Activated T-helper 1 cell treated with anti-CD3 and anti-CD28 coated beads, Interleukin-12 subunit alpha, Interleukin-12 subunit beta, Interleukin-2, Interleukin-4 antibody, amounts not matched to agents 30 ng/mL and 10 ng/mL and 1 ng/mL, durations not matched to agents 14 hours and 24 hours and 36 hours (primary cell): ENCODE measurements at regions not wholly inside any gene's neighbourhood (a gene's known extent, or its start where the extent isn't known, plus 50 kb on each side); places are given as distances from the start of the nearest gene placed in this dataset.
"Not testable (repeated sequence)": the region's sequence is repeated elsewhere in the genome, so short reads cannot be mapped to it uniquely, and the experiment has no call there.

ENCODE experiments used
- DNase-seq: peaks from one replicate; pipeline ENCODE4 v3.0.0; 2021; ENCODE audit warnings: low spot score
- H3K27ac Mint-ChIP-seq: one replicate; pipeline ENCODE4 v1.8.0; 2021; ENCODE audit warnings: mild to moderate bottlenecking, mixed read lengths
- H3K27me3 Mint-ChIP-seq: one replicate; pipeline ENCODE4 v1.8.0; 2022; ENCODE audit warnings: mild to moderate bottlenecking, moderate library complexity, mixed read lengths; ENCODE audit not compliant: insufficient read depth
- H3K36me3 Mint-ChIP-seq: one replicate; pipeline ENCODE4 v1.8.0; 2021; ENCODE audit warnings: low read depth, mixed read lengths
- H3K4me1 Mint-ChIP-seq: one replicate; pipeline ENCODE4 v1.8.0; 2021; ENCODE audit warnings: low read depth, mixed read lengths
- H3K4me3 Mint-ChIP-seq: one replicate; pipeline ENCODE4 v1.8.0; 2021; ENCODE audit warnings: mild to moderate bottlenecking, moderate library complexity, mixed read lengths
- H3K9me3 Mint-ChIP-seq: one replicate; pipeline ENCODE4 v1.8.0; 2021; ENCODE audit warnings: mixed read lengths
- intact Hi-C: fragments of 100-400 bp; cut with micrococcal nuclease; formaldehyde crosslinking; loops from one replicate; pipeline ENCODE4 v1.15.1; 2024

GRCh38 chr7:29619111-29619510 lies 55.5 kb downstream of the PRR15 start:
- Mint-ChIP-seq H3K36me3 (no peaks in the 10 kb centered on the region), H3K4me3 (no peak overlapping the region), H3K27me3 (peaks cover 8% of the 10 kb centered on the region), H3K4me1 (no peaks in the 10 kb centered on the region), H3K9me3 (no peaks in the 10 kb centered on the region), H3K27ac (no peak overlapping the region)
- intact Hi-C loops: no loop called here
- no peak for DNase-seq

- DNase-seq: no peak
- Mint-ChIP-seq H3K36me3 (no peaks in the 10 kb centered on the region), H3K27me3 (peaks cover 8% of the 10 kb centered on the region), H3K27ac (no peak overlapping the region), H3K4me3 (no peak overlapping the region), H3K9me3 (no peaks in the 10 kb centered on the region), H3K4me1 (no peaks in the 10 kb centered on the region)
- intact Hi-C loops: no loop called here
Measured at GRCh38 chr7:29619848-29620555, 56.4 kb downstream of the PRR15 start.

DNA sequence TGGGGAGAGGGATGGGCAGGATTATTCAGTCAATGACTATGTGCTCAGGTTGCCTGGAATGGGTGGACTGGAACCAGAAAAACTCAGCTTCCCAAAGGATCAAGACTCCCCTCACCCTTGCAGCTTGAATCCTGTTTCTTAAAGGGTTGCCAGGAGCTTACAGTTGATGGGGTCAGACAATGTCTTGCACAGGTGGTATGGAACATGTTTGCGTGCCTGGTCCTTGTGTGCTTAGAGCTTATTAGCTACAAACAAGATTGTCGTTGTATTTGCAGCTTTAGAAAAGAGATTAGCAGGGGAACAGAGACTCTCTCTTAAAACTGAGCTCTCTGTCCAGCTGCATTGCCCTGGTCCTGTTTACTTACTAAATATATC lies 56.9 kb downstream of the PRR15 start:
- no peak for DNase-seq
- Mint-ChIP-seq H3K4me3 (no peak overlapping the region), H3K9me3 (no peaks in the 10 kb centered on the region), H3K36me3 (no peaks in the 10 kb centered on the region), H3K27ac (no peak overlapping the region), H3K27me3 (peaks cover 7% of the 10 kb centered on the region), H3K4me1 (no peaks in the 10 kb centered on the region)
- intact Hi-C loops: no loop called here

- peaks cover 3% of the 10 kb centered on the region for H3K27me3 Mint-ChIP-seq
- intact Hi-C loops: no loop called here
- no peaks in the 10 kb centered on the region for H3K4me1 Mint-ChIP-seq
- H3K36me3 Mint-ChIP-seq: no peaks in the 10 kb centered on the region
- H3K4me3 Mint-ChIP-seq: no peak overlapping the region
- H3K27ac Mint-ChIP-seq: no peak overlapping the region
- H3K9me3 Mint-ChIP-seq: no peaks in the 10 kb centered on the region
- no peak for DNase-seq
Measured at GRCh38 chr7:29622335-29623265, 59.0 kb downstream of the PRR15 start.

- H3K27me3 Mint-ChIP-seq: peaks cover 3% of the 10 kb centered on the region
- intact Hi-C loops: no loop called here
- DNase-seq: no peak
- no peaks in the 10 kb centered on the region for H3K36me3 Mint-ChIP-seq
- H3K27ac Mint-ChIP-seq: no peak overlapping the region
- no peak overlapping the region for H3K4me3 Mint-ChIP-seq
- H3K4me1 Mint-ChIP-seq: no peaks in the 10 kb centered on the region
- no peaks in the 10 kb centered on the region for H3K9me3 Mint-ChIP-seq
Measured at GRCh38 chr7:29623973-29624372, 60.3 kb downstream of the PRR15 start.

- H3K9me3 Mint-ChIP-seq: no peaks in the 10 kb centered on the region
- H3K36me3 Mint-ChIP-seq: no peaks in the 10 kb centered on the region
- peaks cover 4% of the 10 kb centered on the region for H3K27me3 Mint-ChIP-seq
- H3K4me1 Mint-ChIP-seq: no peaks in the 10 kb centered on the region
- H3K4me3 Mint-ChIP-seq: no peak overlapping the region
- DNase-seq: no peak
- intact Hi-C loops: no loop called here
- H3K27ac Mint-ChIP-seq: no peak overlapping the region
Measured at GRCh38 chr7:29626730-29627129, 63.1 kb downstream of the PRR15 start.

GRCh38 chr7:29627631-29628030 lies 64.0 kb downstream of the PRR15 start:
- intact Hi-C loops: no loop called here

DNA sequence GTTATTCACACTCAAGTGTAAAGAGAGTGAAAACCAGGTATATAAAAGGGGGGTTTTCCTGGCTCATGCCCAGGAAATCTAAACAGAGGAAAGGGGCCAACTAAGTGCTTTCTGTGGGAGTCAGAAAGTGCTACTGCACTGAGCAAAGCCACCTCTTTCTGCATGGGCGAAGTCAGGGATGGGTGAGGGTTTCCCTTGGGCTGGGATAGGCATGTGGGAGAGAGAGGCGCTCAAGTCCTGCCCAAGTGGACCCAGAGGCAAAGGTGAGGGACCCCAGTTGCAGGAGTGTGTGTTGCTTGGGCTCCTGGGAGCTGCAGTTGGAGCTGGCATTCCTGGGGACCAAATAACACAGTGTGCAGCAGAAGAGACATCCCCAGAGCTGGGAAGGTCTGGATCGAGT lies 65.9 kb downstream of the PRR15 start:
- Mint-ChIP-seq H3K27me3 (peaks cover 1% of the 10 kb centered on the region), H3K9me3 (no peaks in the 10 kb centered on the region), H3K36me3 (no peaks in the 10 kb centered on the region), H3K4me1 (no peaks in the 10 kb centered on the region), H3K27ac (no peak overlapping the region), H3K4me3 (no peak overlapping the region)
- no peak for DNase-seq
- intact Hi-C loops: no loop called here

More at GRCh38 chr7:29627631-29628030, 64.0 kb downstream of the PRR15 start:
- no peak overlapping the region for H3K27ac Mint-ChIP-seq
- H3K36me3 Mint-ChIP-seq: no peaks in the 10 kb centered on the region
- no peaks in the 10 kb centered on the region for H3K4me1 Mint-ChIP-seq
- peaks cover 4% of the 10 kb centered on the region for H3K27me3 Mint-ChIP-seq
- no peak overlapping the region for H3K4me3 Mint-ChIP-seq
- no peaks in the 10 kb centered on the region for H3K9me3 Mint-ChIP-seq
- no peak for DNase-seq

GRCh38 chr7:29635067-29636008 lies 71.7 kb downstream of the PRR15 start:
- H3K4me1 Mint-ChIP-seq, H3K9me3 Mint-ChIP-seq, H3K4me3 Mint-ChIP-seq, H3K27ac Mint-ChIP-seq, DNase-seq, H3K27me3 Mint-ChIP-seq, H3K36me3 Mint-ChIP-seq: not testable (repeated sequence)
- intact Hi-C loops: loop anchor here (2.0 to 10.0 kb wide), 2 partner anchors 285 to 429 kb away; no protein-coding TSS in a partner anchor

GRCh38 chr7:29636009-29636351 lies 72.3 kb downstream of the PRR15 start:
- H3K4me3 Mint-ChIP-seq: no peak overlapping the region
- H3K9me3 Mint-ChIP-seq: no peaks in the 10 kb centered on the region
- no peaks in the 10 kb centered on the region for H3K36me3 Mint-ChIP-seq
- intact Hi-C loops: loop anchor here (10.0 kb wide), 1 partner anchor 429 kb away; no protein-coding TSS in a partner anchor
- no peaks in the 10 kb centered on the region for H3K27me3 Mint-ChIP-seq
- DNase-seq: no peak
- H3K4me1 Mint-ChIP-seq: no peaks in the 10 kb centered on the region
- H3K27ac Mint-ChIP-seq: no peak overlapping the region

GRCh38 chr7:29637374-29637773 lies 73.7 kb downstream of the PRR15 start:
- no peaks in the 10 kb centered on the region for H3K4me1 Mint-ChIP-seq
- H3K9me3 Mint-ChIP-seq: no peaks in the 10 kb centered on the region
- H3K27me3 Mint-ChIP-seq: no peaks in the 10 kb centered on the region
- intact Hi-C loops: loop anchor here (10.0 kb wide), 1 partner anchor 427 kb away; no protein-coding TSS in a partner anchor
- no peaks in the 10 kb centered on the region for H3K36me3 Mint-ChIP-seq
- H3K27ac Mint-ChIP-seq: no peak overlapping the region
- DNase-seq: no peak
- H3K4me3 Mint-ChIP-seq: no peak overlapping the region

- not testable (repeated sequence) for H3K36me3 Mint-ChIP-seq, H3K27ac Mint-ChIP-seq, H3K27me3 Mint-ChIP-seq, H3K4me1 Mint-ChIP-seq, H3K4me3 Mint-ChIP-seq, DNase-seq, H3K9me3 Mint-ChIP-seq
- intact Hi-C loops: loop anchor here (10.0 kb wide), 1 partner anchor 426 kb away; no protein-coding TSS in a partner anchor
Measured at GRCh38 chr7:29638841-29639240, 75.2 kb downstream of the PRR15 start.
